HG03108 (cell line): ENCODE measurements at regions not wholly inside any gene's neighbourhood (a gene's known extent, or its start where the extent isn't known, plus 50 kb on each side); places are given as distances from the start of the nearest gene placed in this dataset.

ENCODE experiments used
- ATAC-seq: cut with Tn5 transposase; IDR thresholded peaks from one replicate; pipeline ENCODE4 v1.9.1; 2021; ENCODE audit warnings: moderate library complexity; ENCODE audit not compliant: unreplicated experiment

DNA sequence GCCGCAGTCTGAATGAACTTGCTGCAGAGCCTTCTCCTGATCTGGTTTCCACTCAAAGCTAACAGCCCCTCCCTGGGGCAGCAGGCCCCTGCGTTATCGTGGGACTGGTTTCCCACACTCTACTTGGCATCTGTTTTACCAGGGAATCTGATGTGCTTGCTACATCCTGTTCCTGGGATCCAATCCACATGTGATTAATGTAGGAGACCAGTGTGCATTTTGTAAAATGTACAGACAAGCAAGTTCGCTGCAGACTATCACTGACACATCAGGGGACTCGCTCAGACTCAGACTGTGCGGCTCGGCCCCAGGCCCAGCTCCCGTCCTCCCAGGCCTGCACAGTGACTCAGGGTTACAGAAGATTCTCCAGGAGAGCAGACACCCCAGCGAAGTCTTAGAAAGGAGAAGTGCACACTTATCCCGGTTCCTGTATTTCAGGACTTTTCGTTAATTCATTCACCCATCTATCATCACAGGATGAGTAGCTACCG lies 340.1 kb downstream of the MATN1 start:
- no peak for ATAC-seq

DNA sequence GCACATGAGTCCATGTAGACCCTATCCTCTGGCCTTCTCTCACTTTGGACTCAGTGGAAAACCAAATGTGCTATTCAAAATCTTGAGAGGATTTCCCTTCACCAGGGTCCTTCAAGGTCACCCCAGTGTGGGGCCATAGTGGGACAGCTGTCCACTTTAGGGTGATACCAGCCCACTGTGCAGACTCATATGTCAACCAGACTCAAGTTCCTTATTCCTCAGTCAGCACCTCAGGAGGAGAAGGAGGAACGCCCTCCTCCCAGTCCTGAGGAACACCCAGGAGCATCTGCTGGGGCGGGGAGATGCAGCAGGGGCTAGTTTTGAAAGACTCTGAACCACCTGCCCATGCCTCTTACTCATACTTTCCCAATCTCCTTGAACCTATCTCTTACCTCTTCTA lies 340.9 kb downstream of the MATN1 start:
- ATAC-seq, result no peak

GRCh38 chr1:30381671-30382365 lies 341.6 kb downstream of the MATN1 start:
- no peak for ATAC-seq

GRCh38 chr1:30381266-30381665 lies 342.1 kb downstream of the MATN1 start:
- ATAC-seq, result no peak

GRCh38 chr1:30380625-30380984 lies 342.8 kb downstream of the MATN1 start:
- ATAC-seq, result no peak

- no peak for ATAC-seq
Measured at GRCh38 chr1:30379684-30380624, 343.4 kb downstream of the MATN1 start.

GRCh38 chr1:30378991-30379581 lies 344.3 kb downstream of the MATN1 start:
- ATAC-seq, result no peak

GRCh38 chr1:30378003-30378596 lies 345.3 kb downstream of the MATN1 start:
- no peak for ATAC-seq

GRCh38 chr1:30377230-30378002 lies 346.0 kb downstream of the MATN1 start:
- ATAC-seq, result no peak

DNA sequence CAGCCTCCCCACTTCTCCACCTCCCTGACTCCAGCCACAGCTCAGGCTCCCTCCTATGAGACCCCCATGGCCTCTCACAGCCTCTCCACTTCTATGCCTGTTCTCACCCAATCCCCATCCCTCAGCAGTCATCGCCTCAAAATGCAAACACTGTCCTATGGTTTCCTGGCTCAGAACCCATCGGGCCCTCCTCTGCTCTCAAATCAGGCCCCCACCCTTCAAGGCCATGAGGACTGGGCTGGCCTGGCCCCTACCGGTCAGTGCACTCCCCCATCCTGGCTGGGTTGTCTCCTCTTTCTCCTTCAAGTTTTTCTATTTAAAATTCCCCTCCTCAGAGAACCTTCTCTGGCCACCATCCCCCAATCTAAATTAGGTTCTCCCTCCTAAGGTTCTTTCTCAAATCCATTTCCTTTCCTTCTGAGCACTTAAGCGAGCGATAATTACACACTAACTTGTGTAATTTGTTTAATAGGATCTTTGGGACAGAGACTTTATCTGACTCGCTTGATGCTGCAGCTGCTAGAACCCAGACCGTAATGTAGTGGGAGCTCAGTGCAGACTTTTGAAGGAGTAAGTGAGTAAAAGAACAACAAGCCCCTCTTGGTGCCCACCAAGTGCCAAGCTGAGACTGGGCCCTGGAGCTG lies 347.2 kb downstream of the MATN1 start:
- no peak for ATAC-seq

DNA sequence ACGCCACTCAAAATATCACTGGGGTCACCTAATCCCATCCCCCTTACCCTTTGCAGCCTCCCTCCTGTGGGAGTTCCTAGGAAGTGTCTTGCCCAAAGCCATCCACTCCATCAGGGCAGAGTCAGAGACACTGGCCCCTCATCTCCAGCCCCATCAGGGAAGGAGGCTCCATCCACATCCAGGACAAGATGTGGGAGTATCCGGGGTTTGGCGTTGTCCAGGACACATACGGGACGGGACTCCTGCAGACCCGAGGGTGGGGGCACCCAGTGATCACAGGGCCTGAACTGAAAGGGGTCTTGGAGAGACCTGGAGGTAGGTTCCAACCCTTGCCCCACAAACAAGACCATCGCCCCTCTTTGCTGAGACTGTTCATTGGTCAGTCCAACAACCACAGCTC lies 348.2 kb downstream of the MATN1 start:
- no peak for ATAC-seq

DNA sequence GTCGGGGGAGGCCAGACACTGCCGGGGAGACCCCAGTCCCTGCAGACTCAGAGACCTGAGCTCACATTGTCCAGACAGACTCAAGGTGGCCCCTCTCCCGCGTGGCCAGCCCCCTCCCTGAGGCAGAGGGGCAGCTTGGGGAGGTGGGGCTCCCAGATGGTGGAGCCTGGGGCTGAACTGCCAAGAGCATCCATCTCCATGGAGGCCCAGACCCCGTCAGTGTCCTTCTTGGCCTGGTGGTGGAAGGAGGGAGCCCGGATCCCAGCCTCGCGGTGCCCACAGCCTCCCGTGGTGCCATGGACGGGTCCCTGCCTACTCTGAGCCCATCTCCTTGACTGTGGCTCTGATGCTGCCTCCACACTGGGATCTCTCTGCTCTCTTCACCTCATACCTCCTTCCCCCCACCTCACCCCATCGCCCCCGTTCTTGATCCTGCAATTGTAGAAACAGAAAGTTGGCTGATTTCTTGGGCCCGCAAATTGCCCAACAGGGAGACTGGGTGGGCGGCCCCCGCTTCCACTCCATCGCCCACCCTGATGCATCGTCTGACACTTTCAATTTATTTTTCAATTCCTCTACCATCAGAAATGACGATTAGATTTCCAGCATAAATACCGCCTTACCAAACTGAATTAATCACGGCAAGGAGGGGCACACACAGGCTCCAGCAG lies 348.9 kb downstream of the MATN1 start:
- ATAC-seq, result no peak

DNA sequence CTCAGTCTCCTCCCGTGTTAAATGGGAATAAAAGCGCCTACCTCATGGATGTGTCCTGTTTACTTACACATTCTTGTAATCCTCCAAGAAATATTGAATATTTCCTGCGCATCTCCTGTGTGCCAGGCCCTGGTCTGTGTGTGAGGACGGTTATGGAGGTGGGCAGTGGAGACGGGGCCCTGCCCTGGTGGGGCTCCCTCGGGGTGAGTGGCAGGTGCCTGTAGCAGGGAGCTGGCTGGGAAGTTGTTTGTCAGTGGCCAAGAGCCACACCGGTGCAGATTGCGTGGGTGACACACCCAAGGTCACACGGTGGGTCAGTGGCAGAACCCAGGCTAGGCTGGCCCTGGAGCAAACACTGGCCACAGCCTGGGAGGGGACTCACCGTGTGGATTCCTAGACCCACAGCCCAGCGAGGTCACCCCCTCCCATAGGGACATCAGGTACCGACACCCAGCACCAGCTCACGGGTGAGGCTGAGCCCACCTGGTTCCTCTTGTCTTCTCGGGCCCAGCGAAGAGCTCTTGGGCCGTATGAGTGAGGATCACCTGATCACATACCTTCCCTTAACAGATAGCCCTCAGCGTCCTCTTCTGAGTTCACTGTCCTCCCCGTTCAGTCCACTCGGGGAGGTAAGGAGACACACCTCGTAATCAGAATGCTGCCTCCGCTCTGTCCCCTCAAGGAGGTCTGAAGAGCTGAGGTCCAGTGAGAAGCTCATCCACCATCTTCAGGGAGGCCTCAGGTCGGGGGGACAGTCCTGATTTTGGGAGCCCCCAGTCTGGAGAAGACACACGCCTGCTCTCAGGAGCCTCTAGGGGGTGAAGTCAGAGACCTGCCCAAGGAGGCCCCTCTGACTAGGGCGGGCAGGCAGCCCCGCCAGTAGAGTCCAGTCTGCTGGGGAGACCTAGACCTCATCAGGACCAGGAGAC lies 349.6 kb downstream of the MATN1 start:
- no peak for ATAC-seq

- no peak for ATAC-seq
Measured at GRCh38 chr1:30372792-30373433, 350.5 kb downstream of the MATN1 start.

DNA sequence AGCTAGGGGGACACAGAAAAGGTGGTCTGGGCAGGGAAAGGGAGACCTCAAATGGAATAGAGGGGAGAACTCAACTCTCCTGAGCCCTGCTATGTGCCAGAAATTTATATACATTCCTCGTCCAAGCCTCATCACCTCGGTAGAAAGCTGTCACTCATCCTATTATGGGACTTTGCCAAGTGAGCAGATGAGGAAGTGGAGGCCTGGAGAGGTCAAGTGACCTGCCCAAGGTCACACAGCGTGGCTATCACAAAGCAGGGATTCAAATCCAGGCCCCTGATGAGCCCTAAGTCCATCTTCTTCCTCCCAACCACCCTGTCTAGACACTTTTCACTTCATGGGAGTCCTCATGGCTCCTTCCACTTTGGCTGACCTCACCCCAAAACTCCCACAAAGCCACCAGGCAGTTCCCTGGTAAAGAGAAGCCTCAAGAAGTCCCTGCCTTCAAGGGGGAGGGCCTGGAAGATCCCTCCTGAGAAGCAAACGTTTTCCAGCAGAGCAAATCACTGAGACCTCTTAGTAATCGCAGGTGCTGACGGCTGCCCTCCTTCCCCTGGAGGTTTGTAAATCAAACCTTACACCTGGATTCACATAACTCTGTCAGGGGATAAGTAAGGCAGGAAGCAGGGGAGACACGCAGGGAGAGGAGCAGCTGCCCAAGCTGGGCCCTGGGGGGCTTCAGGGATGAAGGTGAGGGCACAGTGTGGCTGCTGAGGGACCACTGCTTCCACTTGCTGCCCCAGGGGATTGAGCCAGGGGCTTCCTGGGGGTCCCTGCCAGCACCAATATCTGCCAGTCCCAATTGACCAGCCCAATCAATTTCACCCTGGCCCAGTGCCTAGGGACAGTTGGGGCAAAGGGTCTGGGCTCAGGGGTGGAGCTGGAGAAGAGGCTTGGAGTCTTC lies 351.2 kb downstream of the MATN1 start:
- ATAC-seq, result no peak

GRCh38 chr1:30371179-30371788 lies 352.1 kb downstream of the MATN1 start:
- no peak for ATAC-seq
